GM21737 (cell line): ENCODE measurements at regions not wholly inside any gene's neighbourhood (a gene's known extent, or its start where the extent isn't known, plus 50 kb on each side); places are given as distances from the start of the nearest gene placed in this dataset.
A peak's percentile ranks its signal among the peaks of the same experiment; 100 is the strongest.

ENCODE experiments used
- ATAC-seq: cut with Tn5 transposase; IDR thresholded peaks from one replicate; pipeline ENCODE4 v1.9.1; 2021; ENCODE audit warnings: mild to moderate bottlenecking, moderate library complexity; ENCODE audit not compliant: unreplicated experiment

GRCh38 chr3:168197162-168197561 lies 101.4 kb upstream of the GOLIM4 start:
- no peak for ATAC-seq

DNA sequence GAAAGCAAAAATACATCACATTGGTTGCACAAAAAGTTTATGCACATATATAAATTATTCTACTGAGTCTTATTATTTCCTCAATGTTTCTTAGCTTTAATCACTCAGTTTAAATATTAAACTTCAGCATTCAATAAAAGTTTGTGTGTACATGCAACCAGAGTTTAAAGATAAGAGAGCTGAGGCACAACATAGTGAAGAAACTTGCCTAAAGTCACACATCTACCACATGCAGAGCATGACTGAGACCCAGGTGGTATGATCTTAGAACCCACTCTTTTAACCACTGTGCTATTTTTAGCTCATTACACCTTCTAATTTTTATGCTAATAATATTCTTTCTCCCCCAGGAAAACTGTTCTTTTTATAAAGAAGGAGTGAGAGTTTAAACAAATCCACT lies 96.1 kb upstream of the GOLIM4 start:
- no peak for ATAC-seq

- no peak for ATAC-seq
Measured at GRCh38 chr3:168187233-168187632, 91.5 kb upstream of the GOLIM4 start.

- no peak for ATAC-seq
Measured at GRCh38 chr3:168186293-168186983, 90.7 kb upstream of the GOLIM4 start.

DNA sequence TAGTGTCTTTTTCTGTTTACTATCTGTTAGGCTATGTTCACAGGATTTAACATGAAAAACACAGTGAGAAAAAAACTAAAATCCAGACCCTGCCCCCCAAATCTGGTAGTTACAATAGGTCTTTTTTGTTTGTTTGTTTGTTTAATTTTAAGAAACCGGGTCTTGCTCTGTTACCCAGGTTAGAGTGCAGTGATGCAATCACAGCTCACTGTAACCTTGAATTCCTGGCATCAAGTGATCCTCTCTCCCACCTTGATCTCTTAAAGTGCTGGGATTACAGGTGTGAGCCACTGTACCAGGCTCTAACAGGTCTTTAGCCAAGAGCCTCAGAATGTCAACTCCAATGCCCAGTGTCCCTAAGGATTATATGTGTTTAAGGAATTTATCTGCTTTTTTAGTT lies 88.0 kb upstream of the GOLIM4 start:
- ATAC-seq = no peak

- ATAC-seq = no peak
Measured at GRCh38 chr3:168168743-168169142, 73.0 kb upstream of the GOLIM4 start.

GRCh38 chr3:168165390-168166269 lies 69.9 kb upstream of the GOLIM4 start:
- ATAC-seq = peak; percentile 85

GRCh38 chr3:168162172-168162571 lies 66.4 kb upstream of the GOLIM4 start:
- ATAC-seq = no peak

GRCh38 chr3:168161696-168162095 lies 66.0 kb upstream of the GOLIM4 start:
- no peak for ATAC-seq

GRCh38 chr3:168157903-168158302 lies 62.2 kb upstream of the GOLIM4 start:
- ATAC-seq = no peak

- no peak for ATAC-seq
Measured at GRCh38 chr3:168157099-168157700, 61.5 kb upstream of the GOLIM4 start.

- no peak for ATAC-seq
Measured at GRCh38 chr3:168156479-168156878, 60.8 kb upstream of the GOLIM4 start.

- ATAC-seq = no peak
Measured at GRCh38 chr3:168155303-168155702, 59.6 kb upstream of the GOLIM4 start.

DNA sequence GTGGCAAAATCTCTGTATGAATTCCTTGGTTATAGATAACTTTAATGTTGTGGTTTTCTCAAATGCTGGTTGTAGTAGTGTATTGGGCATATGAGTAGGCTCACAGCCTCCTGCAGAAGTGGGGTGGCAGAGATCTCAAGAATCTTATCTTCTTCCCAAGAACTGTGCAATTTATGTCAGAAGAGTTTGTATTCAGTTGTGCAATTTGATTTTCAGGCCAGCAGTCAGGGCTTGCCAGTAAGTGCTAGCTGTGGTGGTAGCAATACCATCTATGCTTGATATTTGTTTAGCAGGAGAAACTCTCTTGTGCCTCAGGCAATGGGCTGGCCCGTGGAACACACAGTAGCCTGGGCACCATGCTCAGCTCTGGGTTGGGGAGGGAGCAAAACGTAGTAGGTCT lies 58.4 kb upstream of the GOLIM4 start:
- ATAC-seq = no peak

GRCh38 chr3:168152149-168152548 lies 56.4 kb upstream of the GOLIM4 start:
- ATAC-seq = no peak
